Kidney (tissue), 13 donors: ENCODE measurements at regions not wholly inside any gene's neighbourhood (a gene's known extent, or its start where the extent isn't known, plus 50 kb on each side); places are given as distances from the start of the nearest gene placed in this dataset.

Source experiments
- DNase-seq, 5 donors: peaks; one replicate each; pipeline ENCODE4 v3.0.0-alpha.2; 2013 to 2020
- FAIRE-seq: peaks from 2 replicates; lab custom pipeline; 2012; peaks lifted over from hg19 to GRCh38; lab: Jason Lieb, UNC
- H3K27ac ChIP-seq, 2 donors: one replicate each; pipeline ENCODE4 v1.7.0; 2013; ENCODE audit warnings: low read depth in 2 of 2, low read length in 2 of 2, inconsistent platforms in 1 of 2
- H3K27me3 ChIP-seq: one replicate; pipeline ENCODE4 v1.7.1; 2013; ENCODE audit warnings: low read length, inconsistent platforms; ENCODE audit not compliant: control insufficient read depth, insufficient read depth
- H3K36me3 ChIP-seq, 3 donors: one replicate each; pipeline versions ENCODE4 v1.7.0 to v1.7.1; 2013; ENCODE audit warnings: low read length in 3 of 3, control low read depth in 1 of 3, inconsistent platforms in 1 of 3; ENCODE audit not compliant: insufficient read depth in 3 of 3, control insufficient read depth in 2 of 3
- H3K4me1 ChIP-seq, 3 donors: one replicate each; pipeline versions ENCODE4 v1.7.0 to v1.7.1; 2013; ENCODE audit warnings: low read length in 3 of 3, inconsistent platforms in 1 of 3, low read depth in 1 of 3; ENCODE audit not compliant: control insufficient read depth in 2 of 3, insufficient read depth in 2 of 3
- H3K4me3 ChIP-seq, 3 donors: one replicate each; pipeline versions ENCODE4 v1.7.0 to v1.8.1; 2013; ENCODE audit warnings: low read length in 3 of 3, control low read depth in 1 of 3, inconsistent platforms in 1 of 3
- H3K9ac ChIP-seq, 3 donors: one replicate each; pipeline versions ENCODE4 v1.7.0 to v1.7.1; 2013; ENCODE audit warnings: low read length in 3 of 3, control low read depth in 1 of 3, inconsistent platforms in 1 of 3
- H3K9me3 ChIP-seq, 3 donors: one replicate each; pipeline versions ENCODE4 v1.7.0 to v1.7.1; 2013; ENCODE audit warnings: low read length in 3 of 3, control low read depth in 1 of 3, inconsistent platforms in 1 of 3; ENCODE audit not compliant: control insufficient read depth in 2 of 3, insufficient read depth in 1 of 3
- CTCF ChIP-seq: IDR thresholded peaks from 3 replicates; pipeline ENCODE4 v1.5.1; 2012; ENCODE audit warnings: mild to moderate bottlenecking, moderate library complexity, borderline replicate concordance; ENCODE audit not compliant: insufficient read depth; ENCODE audit errors: extremely low read depth
- intact Hi-C: fragments of 100-400 bp; cut with DNase I; formaldehyde crosslinking; loops from one replicate; pipeline ENCODE4 v1.11.1; 2022
- donor health status: control.
- donor health status: control.
- donor health status: control.
- donor health status: control.
- donor health status: control.
- donor health status: DM: yes; HTN: yes; CAD: no.
- donor health status: Normal renal cell carcinoma (clear cell type).

DNA sequence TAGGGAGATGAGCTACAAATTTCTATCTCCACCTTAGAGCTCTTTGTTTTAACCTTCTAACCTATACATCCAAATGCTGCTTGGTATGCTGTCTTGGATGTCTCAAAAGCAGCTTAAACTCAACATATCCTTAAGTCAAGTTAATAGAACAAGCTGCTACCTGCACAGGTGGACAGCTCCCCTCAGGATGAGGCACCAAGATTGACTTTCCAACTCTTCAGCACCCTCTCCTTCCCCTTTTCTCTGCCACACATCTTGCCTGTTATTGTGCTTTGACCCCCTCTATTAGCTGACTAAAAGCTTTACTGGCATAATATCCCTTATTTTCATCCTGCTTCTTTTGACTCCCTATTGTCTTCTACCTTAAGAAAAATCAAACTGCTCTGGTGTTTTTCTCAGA, 448.1 kb upstream of the MEX3C start:
- DNase-seq (no peak), FAIRE-seq (no peak)
- H3K27me3 ChIP-seq, result no peaks in the 10 kb centered on the region
- H3K27ac ChIP-seq, result no peak overlapping the region
- no peaks in the 10 kb centered on the region for H3K9me3 ChIP-seq
- no peaks in the 10 kb centered on the region for H3K36me3 ChIP-seq
- TF ChIP-seq CTCF, result no peak
- no peak overlapping the region for H3K9ac ChIP-seq
- no peak overlapping the region for H3K4me3 ChIP-seq
- intact Hi-C loops, result no loop called here
- H3K4me1 ChIP-seq, result no peaks in the 10 kb centered on the region

GRCh38 chr18:51647346-51647745, 449.9 kb upstream of the MEX3C start:
- no peaks in the 10 kb centered on the region for H3K9me3 ChIP-seq
- intact Hi-C loops, result no loop called here
- DNase-seq (no peak), FAIRE-seq (no peak)
- H3K4me1 ChIP-seq, result no peaks in the 10 kb centered on the region
- TF ChIP-seq CTCF, result no peak
- no peaks in the 10 kb centered on the region for H3K27me3 ChIP-seq
- H3K4me3 ChIP-seq, result no peak overlapping the region
- no peak overlapping the region for H3K9ac ChIP-seq
- H3K36me3 ChIP-seq, result no peaks in the 10 kb centered on the region
- no peak overlapping the region for H3K27ac ChIP-seq

DNA sequence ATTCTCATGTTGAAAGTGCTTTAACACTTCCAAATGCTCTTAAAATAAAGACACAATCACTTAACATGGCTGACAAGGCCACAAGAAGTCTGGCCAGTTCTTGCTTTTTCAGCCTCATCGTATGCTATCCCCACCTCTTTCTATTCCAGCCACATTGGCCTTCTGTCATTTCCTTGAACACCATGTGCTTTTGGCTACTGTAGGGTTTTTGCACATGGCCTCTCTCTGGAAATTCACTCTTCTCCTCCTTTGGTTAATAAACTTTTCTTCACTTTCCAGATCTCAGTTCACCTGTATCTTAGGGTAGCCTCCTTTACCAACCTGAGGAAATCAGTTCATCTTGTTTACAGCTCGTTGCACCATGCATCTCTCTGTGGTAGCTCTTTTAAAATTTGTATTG, 450.5 kb upstream of the MEX3C start:
- no peak for TF ChIP-seq CTCF
- FAIRE-seq, result no peak
- Histone ChIP-seq H3K9me3 (no peaks in the 10 kb centered on the region), H3K4me1 (no peaks in the 10 kb centered on the region), H3K9ac (no peak overlapping the region), H3K36me3 (no peaks in the 10 kb centered on the region), H3K4me3 (no peak overlapping the region), H3K27ac (no peak overlapping the region), H3K27me3 (no peaks in the 10 kb centered on the region)
- intact Hi-C loops, result no loop called here
- no peak for DNase-seq

- no peak for TF ChIP-seq CTCF
- no peaks in the 10 kb centered on the region for H3K27me3 ChIP-seq
- H3K4me1 ChIP-seq, result no peaks in the 10 kb centered on the region
- no peak overlapping the region for H3K27ac ChIP-seq
- no peaks in the 10 kb centered on the region for H3K36me3 ChIP-seq
- FAIRE-seq, result no peak
- DNase-seq, result no peak
- no peak overlapping the region for H3K4me3 ChIP-seq
- intact Hi-C loops, result no loop called here
- H3K9me3 ChIP-seq, result no peaks in the 10 kb centered on the region
- H3K9ac ChIP-seq, result no peak overlapping the region
These were observed 452.3 kb upstream of the MEX3C start for GRCh38 chr18:51649796-51650195.
